ENCODE measurements at regions not wholly inside any gene's neighbourhood (a gene's known extent, or its start where the extent isn't known, plus 50 kb on each side); places are given as distances from the start of the nearest gene placed in this dataset.
"Not testable (repeated sequence)": the region's sequence is repeated elsewhere in the genome, so short reads cannot be mapped to it uniquely, and the experiment has no call there.

GRCh38 chrX:65331371-65331770 lies 203.2 kb downstream of the LAS1L start:
- no peaks in the 10 kb centered on the region for H3K27me3 Mint-ChIP-seq
- H3K9me3 Mint-ChIP-seq: peaks cover 8% of the 10 kb centered on the region
- no peaks in the 10 kb centered on the region for H3K4me1 Mint-ChIP-seq
- H3K36me3 Mint-ChIP-seq: no peaks in the 10 kb centered on the region
- H3K27ac Mint-ChIP-seq: no peak overlapping the region
- H3K4me3 Mint-ChIP-seq: no peak overlapping the region
- ATAC-seq: no peak

- no peak overlapping the region for H3K27ac Mint-ChIP-seq
- ATAC-seq: no peak
- peaks cover 17% of the 10 kb centered on the region for H3K9me3 Mint-ChIP-seq
- H3K4me3 Mint-ChIP-seq: no peak overlapping the region
- H3K4me1 Mint-ChIP-seq: no peaks in the 10 kb centered on the region
- no peaks in the 10 kb centered on the region for H3K27me3 Mint-ChIP-seq
- H3K36me3 Mint-ChIP-seq: no peaks in the 10 kb centered on the region
These were observed 234.3 kb downstream of the LAS1L start for GRCh38 chrX:65300104-65300809.

- H3K27me3 Mint-ChIP-seq, ATAC-seq, H3K4me3 Mint-ChIP-seq, H3K9me3 Mint-ChIP-seq, H3K27ac Mint-ChIP-seq, H3K36me3 Mint-ChIP-seq, H3K4me1 Mint-ChIP-seq: not testable (repeated sequence)
These were observed 251.7 kb downstream of the LAS1L start for GRCh38 chrX:65282905-65283304.

- Mint-ChIP-seq H3K4me1 (no peaks in the 10 kb centered on the region), H3K36me3 (peaks cover 16% of the 10 kb centered on the region), H3K27me3 (no peaks in the 10 kb centered on the region), H3K9me3 (peaks cover 13% of the 10 kb centered on the region), H3K27ac (no peak overlapping the region), H3K4me3 (no peak overlapping the region)
- ATAC-seq: no peak
These were observed 261.4 kb downstream of the LAS1L start for GRCh38 chrX:65273152-65273551.

- ATAC-seq: no peak
- peaks cover 12% of the 10 kb centered on the region for H3K9me3 Mint-ChIP-seq
- H3K27me3 Mint-ChIP-seq: no peaks in the 10 kb centered on the region
- H3K4me3 Mint-ChIP-seq: no peak overlapping the region
- H3K27ac Mint-ChIP-seq: no peak overlapping the region
- peaks cover 11% of the 10 kb centered on the region for H3K36me3 Mint-ChIP-seq
- no peaks in the 10 kb centered on the region for H3K4me1 Mint-ChIP-seq
These were observed 268.1 kb downstream of the LAS1L start for GRCh38 chrX:65266482-65266881.

GRCh38 chrX:65253817-65254216 lies 277.6 kb upstream of the ZC4H2 start:
- ATAC-seq: no peak
- Mint-ChIP-seq H3K4me3 (no peak overlapping the region), H3K27me3 (no peaks in the 10 kb centered on the region), H3K36me3 (peaks cover 7% of the 10 kb centered on the region), H3K9me3 (peaks cover 3% of the 10 kb centered on the region), H3K27ac (no peak overlapping the region), H3K4me1 (no peaks in the 10 kb centered on the region)

- no peaks in the 10 kb centered on the region for H3K4me1 Mint-ChIP-seq
- no peak for ATAC-seq
- H3K36me3 Mint-ChIP-seq: peaks cover 36% of the 10 kb centered on the region
- H3K27ac Mint-ChIP-seq: no peak overlapping the region
- no peaks in the 10 kb centered on the region for H3K27me3 Mint-ChIP-seq
- H3K4me3 Mint-ChIP-seq: no peak overlapping the region
- H3K9me3 Mint-ChIP-seq: peaks cover 23% of the 10 kb centered on the region
These were observed 264.9 kb upstream of the ZC4H2 start for GRCh38 chrX:65241059-65241721.

- H3K27me3 Mint-ChIP-seq: no peaks in the 10 kb centered on the region
- H3K4me3 Mint-ChIP-seq: no peak overlapping the region
- peaks cover 25% of the 10 kb centered on the region for H3K36me3 Mint-ChIP-seq
- no peaks in the 10 kb centered on the region for H3K4me1 Mint-ChIP-seq
- no peak overlapping the region for H3K27ac Mint-ChIP-seq
- peaks cover 3% of the 10 kb centered on the region for H3K9me3 Mint-ChIP-seq
- ATAC-seq: no peak
These were observed 227.3 kb upstream of the ZC4H2 start for GRCh38 chrX:65203545-65203944.

GRCh38 chrX:65196758-65197360 lies 220.6 kb upstream of the ZC4H2 start:
- Mint-ChIP-seq H3K9me3 (peaks cover 12% of the 10 kb centered on the region), H3K36me3 (peaks cover 46% of the 10 kb centered on the region), H3K27ac (no peak overlapping the region), H3K4me3 (peak overlapping the region; percentile 31), H3K4me1 (no peaks in the 10 kb centered on the region), H3K27me3 (no peaks in the 10 kb centered on the region)
- ATAC-seq: no peak

- Mint-ChIP-seq H3K36me3 (peaks cover 34% of the 10 kb centered on the region), H3K27me3 (no peaks in the 10 kb centered on the region), H3K4me3 (no peak overlapping the region), H3K4me1 (no peaks in the 10 kb centered on the region), H3K9me3 (peaks cover 9% of the 10 kb centered on the region), H3K27ac (no peak overlapping the region)
- ATAC-seq: no peak
These were observed 219.4 kb upstream of the ZC4H2 start for GRCh38 chrX:65195621-65196020.

GRCh38 chrX:65194547-65194946 lies 218.3 kb upstream of the ZC4H2 start:
- H3K4me1 Mint-ChIP-seq: no peaks in the 10 kb centered on the region
- no peaks in the 10 kb centered on the region for H3K27me3 Mint-ChIP-seq
- H3K9me3 Mint-ChIP-seq: peaks cover 9% of the 10 kb centered on the region
- no peak for ATAC-seq
- no peak overlapping the region for H3K4me3 Mint-ChIP-seq
- H3K36me3 Mint-ChIP-seq: peaks cover 28% of the 10 kb centered on the region
- no peak overlapping the region for H3K27ac Mint-ChIP-seq

GRCh38 chrX:65163325-65163724 lies 187.1 kb upstream of the ZC4H2 start:
- Mint-ChIP-seq H3K36me3 (peaks cover 55% of the 10 kb centered on the region), H3K9me3 (peaks cover 17% of the 10 kb centered on the region)
- H3K4me3 Mint-ChIP-seq, H3K27me3 Mint-ChIP-seq, ATAC-seq, H3K27ac Mint-ChIP-seq, H3K4me1 Mint-ChIP-seq: not testable (repeated sequence)

GRCh38 chrX:65148232-65148631 lies 172.0 kb upstream of the ZC4H2 start:
- ATAC-seq: no peak
- peaks cover 13% of the 10 kb centered on the region for H3K4me1 Mint-ChIP-seq
- no peak overlapping the region for H3K27ac Mint-ChIP-seq
- H3K27me3 Mint-ChIP-seq: no peaks in the 10 kb centered on the region
- H3K4me3 Mint-ChIP-seq: no peak overlapping the region
- H3K36me3 Mint-ChIP-seq: peaks cover 56% of the 10 kb centered on the region
- peaks cover 18% of the 10 kb centered on the region for H3K9me3 Mint-ChIP-seq

- no peak overlapping the region for H3K27ac Mint-ChIP-seq
- ATAC-seq: no peak
- H3K36me3 Mint-ChIP-seq: peaks cover 70% of the 10 kb centered on the region
- no peak overlapping the region for H3K4me3 Mint-ChIP-seq
- peaks cover 24% of the 10 kb centered on the region for H3K4me1 Mint-ChIP-seq
- peaks cover 32% of the 10 kb centered on the region for H3K9me3 Mint-ChIP-seq
- no peaks in the 10 kb centered on the region for H3K27me3 Mint-ChIP-seq
These were observed 160.2 kb upstream of the ZC4H2 start for GRCh38 chrX:65136424-65136823.

GRCh38 chrX:65127842-65128241 lies 151.6 kb upstream of the ZC4H2 start:
- Mint-ChIP-seq H3K36me3 (peaks cover 85% of the 10 kb centered on the region), H3K4me3 (no peak overlapping the region), H3K9me3 (peaks cover 32% of the 10 kb centered on the region), H3K27me3 (no peaks in the 10 kb centered on the region), H3K27ac (no peak overlapping the region), H3K4me1 (peaks cover 22% of the 10 kb centered on the region)
- no peak for ATAC-seq

GRCh38 chrX:65098851-65099250 lies 122.6 kb upstream of the ZC4H2 start:
- Mint-ChIP-seq H3K36me3 (peaks cover 40% of the 10 kb centered on the region), H3K27ac (no peak overlapping the region), H3K9me3 (peaks cover 13% of the 10 kb centered on the region), H3K4me1 (no peaks in the 10 kb centered on the region), H3K4me3 (no peak overlapping the region), H3K27me3 (no peaks in the 10 kb centered on the region)
- no peak for ATAC-seq

All from stimulated activated memory B cell treated with anti-CD40 and anti-IgM and Interleukin-4, amounts not matched to agents 10 μg/mL and 1 μg/mL and 100 μg/mL, for 72 hours (primary cell).